OCI-LY3 (cell line): ENCODE measurements at regions not wholly inside any gene's neighbourhood (a gene's known extent, or its start where the extent isn't known, plus 50 kb on each side); places are given as distances from the start of the nearest gene placed in this dataset.

Experiments
- H2AFZ ChIP-seq: fragments of 200-600, 300-600 bp; shearing (Covaris generic); 2 replicates; pipeline ENCODE4 v1.6.0; 2014; ENCODE audit warnings: antibody characterized with exemption, low read depth, low read length
- H3K27ac ChIP-seq: fragments of 200-600, 300-600 bp; sonication (generic); 2 replicates; pipeline ENCODE4 v1.5.1; 2014; ENCODE audit warnings: mild to moderate bottlenecking, low read length, moderate library complexity, mixed read lengths
- H3K27me3 ChIP-seq: fragments of 200-600, 300-600 bp; sonication (generic); 2 replicates; pipeline ENCODE4 v1.6.1; 2014; ENCODE audit warnings: low read depth, low read length, mixed read lengths
- H3K36me3 ChIP-seq: fragments of 200-600, 300-600 bp; sonication (generic); replicated peaks from 2 replicates; pipeline ENCODE3; 2014; ENCODE audit warnings: low read depth, low read length, mixed read lengths
- H3K4me1 ChIP-seq: fragments of 300-600, 200-600 bp; sonication (generic); 2 replicates; pipeline ENCODE4 v1.6.1; 2014; ENCODE audit warnings: low read length, mixed read lengths
- H3K4me2 ChIP-seq: fragments of 200-600, 300-600 bp; sonication (generic); 2 replicates; pipeline ENCODE4 v1.6.1; 2014; ENCODE audit warnings: low read length, mixed read lengths
- H3K4me3 ChIP-seq: fragments of 300-600, 200-600 bp; sonication (generic); 2 replicates; pipeline ENCODE4 v1.5.1; 2014; ENCODE audit warnings: antibody characterized with exemption, mild to moderate bottlenecking, low read length, moderate library complexity
- H3K79me2 ChIP-seq: fragments of 300-600, 200-600 bp; shearing (Covaris generic); 2 replicates; pipeline ENCODE4 v1.6.1; 2014; ENCODE audit warnings: mild to moderate bottlenecking, low read length, mixed read lengths
- H3K9ac ChIP-seq: fragments of 300-600, 200-600 bp; shearing (Covaris generic); 2 replicates; pipeline ENCODE4 v1.6.0; 2014; ENCODE audit warnings: mild to moderate bottlenecking, low read length, moderate library complexity
- H3K9me3 ChIP-seq: fragments of 200-600, 300-600 bp; shearing (Covaris generic); 2 replicates; pipeline ENCODE4 v1.6.1; 2014; ENCODE audit warnings: low read length, mixed read lengths; ENCODE audit not compliant: insufficient read depth
- H4K20me1 ChIP-seq: fragments of 200-600, 300-600 bp; sonication (generic); 2 replicates; pipeline ENCODE4 v1.6.1; 2016; ENCODE audit warnings: low read length, mixed read lengths; ENCODE audit not compliant: insufficient read depth
- CTCF ChIP-seq: fragments of 200-600, 300-600 bp; sonication (generic); IDR thresholded peaks from 2 replicates; pipeline ENCODE4 v1.5.1; 2014; ENCODE audit warnings: antibody characterized with exemption, low read length, low read depth
- EZH2phosphoT487 ChIP-seq: fragments of 200-600 bp; shearing (Covaris generic); IDR thresholded peaks from 2 replicates; pipeline ENCODE4 v1.6.1; 2018; ENCODE audit warnings: antibody characterized with exemption, mixed run types, low read depth

- Histone ChIP-seq H4K20me1 (no peaks in the 10 kb centered on the region), H3K9ac (no peak overlapping the region), H3K79me2 (no peaks in the 10 kb centered on the region), H2AFZ (no peak overlapping the region), H3K9me3 (no peaks in the 10 kb centered on the region), H3K4me3 (no peak overlapping the region), H3K27me3 (no peaks in the 10 kb centered on the region), H3K4me2 (no peak overlapping the region), H3K4me1 (no peaks in the 10 kb centered on the region), H3K36me3 (no peaks in the 10 kb centered on the region), H3K27ac (no peak overlapping the region)
- TF ChIP-seq CTCF (no peak), EZH2phosphoT487 (no peak)
Observed at GRCh38 chr12:97323154-97323553, 139.4 kb upstream of the RMST start.

GRCh38 chr12:97324471-97324870, 138.1 kb upstream of the RMST start:
- no peak overlapping the region for H3K9ac ChIP-seq
- H3K27ac ChIP-seq = no peak overlapping the region
- H3K9me3 ChIP-seq = no peaks in the 10 kb centered on the region
- H3K79me2 ChIP-seq = no peaks in the 10 kb centered on the region
- no peak overlapping the region for H2AFZ ChIP-seq
- no peaks in the 10 kb centered on the region for H3K4me1 ChIP-seq
- H4K20me1 ChIP-seq = no peaks in the 10 kb centered on the region
- H3K27me3 ChIP-seq = no peaks in the 10 kb centered on the region
- no peaks in the 10 kb centered on the region for H3K36me3 ChIP-seq
- no peak overlapping the region for H3K4me2 ChIP-seq
- no peak for TF ChIP-seq EZH2phosphoT487
- TF ChIP-seq CTCF = no peak
- no peak overlapping the region for H3K4me3 ChIP-seq

- H3K27ac ChIP-seq = no peak overlapping the region
- TF ChIP-seq CTCF (no peak), EZH2phosphoT487 (no peak)
Observed at GRCh38 chr12:97335115-97335514, 127.5 kb upstream of the RMST start.

DNA sequence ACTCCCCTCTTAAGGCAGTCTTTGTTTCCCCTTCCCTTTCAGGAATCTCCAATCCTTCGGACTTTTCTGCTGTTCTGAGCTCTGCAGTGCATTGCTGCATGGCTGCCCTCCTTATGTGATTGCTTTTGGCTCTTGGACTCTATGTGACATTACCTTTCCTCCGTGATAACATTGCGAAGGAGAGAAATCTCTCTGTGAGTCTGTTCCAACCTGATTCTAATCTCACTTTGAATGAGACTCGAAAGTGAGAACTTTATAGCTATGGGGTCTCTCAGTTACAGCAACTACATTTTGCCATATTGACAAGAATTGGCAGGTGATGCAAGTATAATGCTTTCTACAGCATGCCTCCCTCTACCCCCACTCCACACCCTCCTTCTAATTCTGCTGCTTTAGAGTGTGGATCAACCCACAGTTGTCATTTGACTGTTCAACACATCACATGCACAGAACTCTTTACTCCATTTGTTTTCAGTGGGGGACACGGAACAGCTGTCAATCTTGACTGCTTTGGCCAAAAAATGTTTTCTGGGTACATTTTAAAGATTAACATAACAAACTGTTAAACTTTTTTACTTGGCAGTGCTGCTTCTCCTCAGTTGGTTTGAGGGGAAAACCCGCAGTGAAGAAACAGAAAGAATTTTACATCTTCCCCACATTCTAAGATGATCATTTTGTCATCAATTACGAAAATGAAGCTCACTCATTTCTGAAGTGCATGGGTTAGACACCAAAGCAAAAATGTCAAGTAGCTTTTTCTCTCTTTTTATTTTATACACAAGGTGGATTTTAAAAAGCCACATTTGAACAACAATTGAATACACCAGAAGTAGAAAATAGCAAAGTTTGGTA, 125.5 kb upstream of the RMST start:
- H4K20me1 ChIP-seq = no peaks in the 10 kb centered on the region
- no peaks in the 10 kb centered on the region for H3K36me3 ChIP-seq
- no peak for TF ChIP-seq EZH2phosphoT487
- no peak for TF ChIP-seq CTCF
- no peaks in the 10 kb centered on the region for H3K9me3 ChIP-seq
- H3K79me2 ChIP-seq = no peaks in the 10 kb centered on the region
- H3K4me1 ChIP-seq = peaks cover 16% of the 10 kb centered on the region
- peak overlapping the region; percentile 88 for H3K4me2 ChIP-seq
- peaks cover 4% of the 10 kb centered on the region; the same call in 1 of the 2 replicates for H3K27me3 ChIP-seq
- peak overlapping the region; percentile 64 for H2AFZ ChIP-seq
- no peak overlapping the region for H3K9ac ChIP-seq
- peak overlapping the region; percentile 55 for H3K4me3 ChIP-seq
- H3K27ac ChIP-seq = peak overlapping the region; percentile 11

More at GRCh38 chr12:97335115-97335514, 127.5 kb upstream of the RMST start:
- no peak overlapping the region for H3K4me2 ChIP-seq
- no peaks in the 10 kb centered on the region for H3K9me3 ChIP-seq
- no peaks in the 10 kb centered on the region for H4K20me1 ChIP-seq
- H3K9ac ChIP-seq = no peak overlapping the region
- no peaks in the 10 kb centered on the region for H3K79me2 ChIP-seq
- peaks cover 4% of the 10 kb centered on the region; the same call in 1 of the 2 replicates for H3K27me3 ChIP-seq
- H3K36me3 ChIP-seq = no peaks in the 10 kb centered on the region
- H2AFZ ChIP-seq = no peak overlapping the region
- no peak overlapping the region for H3K4me3 ChIP-seq
- H3K4me1 ChIP-seq = peaks cover 16% of the 10 kb centered on the region
